GM18858 (cell line): ENCODE measurements at regions not wholly inside any gene's neighbourhood (a gene's known extent, or its start where the extent isn't known, plus 50 kb on each side); places are given as distances from the start of the nearest gene placed in this dataset.

Source experiments
- ATAC-seq: cut with Tn5 transposase; IDR thresholded peaks from one replicate; pipeline ENCODE4 v1.9.1; 2021; ENCODE audit not compliant: unreplicated experiment

- ATAC-seq, result no peak
Observed at GRCh38 chr6:113172531-113172966, 684.6 kb upstream of the MARCKS start.

DNA sequence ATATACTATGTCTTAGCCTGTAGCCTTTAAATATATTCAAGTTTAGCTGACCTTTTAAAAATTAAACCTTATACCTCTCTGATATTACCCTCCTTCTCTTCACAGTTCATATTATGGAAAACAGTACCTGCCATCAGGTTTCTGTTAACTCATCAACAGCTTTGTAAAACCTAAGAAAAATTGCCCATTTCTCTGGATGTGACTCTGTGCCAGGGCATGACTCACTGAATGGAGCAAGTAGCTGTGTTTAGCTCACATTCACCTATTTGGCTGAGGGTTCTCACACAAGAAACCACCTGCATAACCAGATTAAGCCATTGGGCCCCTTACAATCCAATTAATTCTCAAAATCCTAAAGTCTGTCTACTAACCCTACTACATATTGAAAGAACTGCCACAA is 678.8 kb upstream of the MARCKS start:
- ATAC-seq, result no peak

GRCh38 chr6:113181164-113181563 is 676.0 kb upstream of the MARCKS start:
- no peak for ATAC-seq

GRCh38 chr6:113182370-113183141 is 674.6 kb upstream of the MARCKS start:
- ATAC-seq, result no peak

- ATAC-seq, result no peak
Observed at GRCh38 chr6:113184291-113184690, 672.9 kb upstream of the MARCKS start.

DNA sequence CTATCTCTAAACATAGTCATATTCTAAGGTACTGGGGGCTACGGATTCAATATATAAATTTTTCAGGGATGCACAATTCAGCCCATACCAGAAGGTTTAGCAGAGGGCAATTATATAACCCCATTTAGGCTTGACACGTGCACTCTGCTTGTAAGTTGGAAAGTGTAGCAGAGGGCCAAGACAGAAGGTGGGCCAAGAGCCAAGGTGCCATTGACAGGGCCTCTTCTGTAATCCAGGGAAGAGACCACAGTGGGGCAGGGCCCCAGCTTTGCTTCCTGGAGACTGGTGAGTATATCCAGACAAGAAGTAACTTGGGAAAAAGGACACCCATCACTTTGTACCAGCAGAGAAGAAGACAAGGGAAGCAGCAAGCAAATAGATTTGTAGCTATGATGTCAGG is 672.4 kb upstream of the MARCKS start:
- no peak for ATAC-seq

GRCh38 chr6:113185299-113185698 is 671.8 kb upstream of the MARCKS start:
- ATAC-seq, result no peak

GRCh38 chr6:113187661-113188060 is 669.5 kb upstream of the MARCKS start:
- ATAC-seq, result no peak

DNA sequence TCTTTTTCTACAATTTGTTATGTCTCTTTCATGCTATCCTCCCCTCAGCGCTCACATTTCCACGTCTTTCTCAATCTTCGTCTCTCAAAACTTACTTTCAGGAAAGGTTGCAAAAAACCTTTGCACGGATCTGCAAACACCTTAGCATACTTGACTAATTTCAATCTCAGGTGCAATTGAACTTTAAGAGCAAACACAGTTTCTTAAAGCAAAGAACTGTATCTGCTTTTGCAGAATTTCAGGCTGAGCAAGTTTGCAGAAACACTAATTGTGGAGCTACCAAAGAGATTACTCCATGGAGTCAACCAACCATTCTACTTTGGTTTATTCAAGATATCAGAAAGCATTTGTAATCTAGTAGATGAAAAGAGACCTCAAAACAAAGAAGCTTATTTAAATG is 668.2 kb upstream of the MARCKS start:
- ATAC-seq, result no peak

DNA sequence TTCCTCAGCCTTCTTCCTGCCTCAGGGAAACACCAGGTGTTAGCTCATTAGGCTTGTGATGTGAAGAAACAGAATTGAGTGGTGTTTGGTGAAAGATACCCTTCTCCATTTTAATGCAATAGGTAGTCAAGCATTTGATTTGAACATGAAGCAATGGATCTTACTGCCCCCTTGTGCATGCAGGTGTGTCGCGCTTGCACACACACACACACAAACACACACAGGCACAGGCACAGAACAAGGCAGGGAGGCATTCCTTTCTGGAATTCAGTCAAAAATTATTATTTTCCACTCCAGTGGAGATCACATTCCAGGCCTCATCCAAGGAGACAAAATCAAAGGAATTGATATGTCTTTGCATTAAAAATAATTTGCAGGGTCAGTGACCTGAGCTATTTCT is 667.0 kb upstream of the MARCKS start:
- no peak for ATAC-seq

DNA sequence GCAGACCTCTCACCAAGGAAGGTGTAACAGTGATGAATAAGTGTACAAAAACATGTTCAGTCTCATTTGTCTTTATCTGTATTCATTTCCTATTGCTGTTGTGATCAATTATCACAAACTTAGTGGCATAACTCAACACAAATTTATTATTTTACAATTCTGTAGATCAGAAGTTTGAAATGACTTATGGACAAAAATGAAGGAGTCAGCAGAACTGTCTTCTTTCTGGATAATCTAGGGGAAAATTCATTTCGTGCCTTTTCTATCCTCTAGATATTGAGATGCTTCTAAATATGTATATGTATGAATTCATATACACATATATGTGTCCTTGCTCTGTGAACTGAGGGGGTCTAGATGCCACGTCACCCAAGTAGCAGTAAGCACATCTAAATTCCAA is 663.1 kb upstream of the MARCKS start:
- ATAC-seq, result no peak

- ATAC-seq, result no peak
Observed at GRCh38 chr6:113202852-113203714, 654.1 kb upstream of the MARCKS start.

DNA sequence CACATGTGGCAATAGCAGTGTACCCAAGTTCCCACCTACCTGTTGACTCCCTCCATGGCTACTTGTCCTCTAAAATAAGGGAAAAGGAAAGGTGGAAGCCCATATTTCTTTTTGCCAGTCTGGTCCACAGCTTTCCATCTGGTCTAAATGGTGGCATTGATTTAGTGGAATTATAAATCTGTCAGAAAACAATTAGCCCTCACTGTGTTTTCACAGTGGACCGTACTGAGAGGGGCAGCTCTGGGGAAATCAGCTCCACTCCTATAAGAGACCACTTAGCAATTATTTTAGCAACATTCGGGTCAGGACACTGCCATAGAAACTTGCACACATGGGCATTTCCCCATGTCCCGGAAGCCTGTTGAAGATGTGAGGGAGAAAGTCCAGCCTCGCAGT is 653.4 kb upstream of the MARCKS start:
- no peak for ATAC-seq

DNA sequence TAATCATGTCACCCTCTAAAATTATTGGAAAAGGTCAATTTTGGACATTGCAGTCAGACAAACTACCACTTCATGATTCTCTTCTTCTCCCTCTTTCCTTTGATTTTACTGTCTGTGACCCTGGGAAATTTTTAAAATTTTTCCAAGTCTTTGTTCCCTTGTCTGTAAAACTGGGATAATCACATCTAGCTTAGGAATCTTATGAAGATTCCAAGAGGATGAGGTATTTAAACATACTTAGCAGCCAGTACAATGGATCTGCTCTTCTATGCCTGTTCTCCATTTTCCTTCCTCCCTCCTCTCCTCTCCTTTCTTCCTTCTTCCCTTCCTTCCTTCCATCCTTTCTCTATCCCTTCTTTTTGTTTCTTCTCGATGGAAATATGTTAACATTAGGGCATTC is 651.6 kb upstream of the MARCKS start:
- no peak for ATAC-seq

- ATAC-seq, result no peak
Observed at GRCh38 chr6:113208726-113209125, 648.4 kb upstream of the MARCKS start.

DNA sequence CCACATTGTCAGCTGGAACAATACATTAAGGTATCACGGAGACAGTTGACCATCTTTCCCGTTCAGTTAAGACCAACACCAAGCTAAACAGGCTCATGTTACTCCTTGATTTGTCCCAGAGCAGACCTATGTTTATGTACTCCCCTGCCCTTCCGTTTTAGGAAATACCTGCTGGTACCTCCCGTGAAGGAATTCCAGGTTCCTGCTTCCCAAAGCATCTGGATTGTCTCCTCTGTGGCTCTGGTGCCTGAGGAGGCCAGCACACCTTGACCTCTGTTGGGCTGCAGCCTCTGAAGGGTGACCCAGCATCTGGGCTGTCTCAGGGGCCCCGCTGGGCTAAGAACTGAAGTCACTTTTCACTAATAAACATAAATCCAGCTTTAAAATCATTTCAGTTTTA is 647.8 kb upstream of the MARCKS start:
- ATAC-seq, result no peak

GRCh38 chr6:113211170-113211569 is 646.0 kb upstream of the MARCKS start:
- ATAC-seq, result no peak

DNA sequence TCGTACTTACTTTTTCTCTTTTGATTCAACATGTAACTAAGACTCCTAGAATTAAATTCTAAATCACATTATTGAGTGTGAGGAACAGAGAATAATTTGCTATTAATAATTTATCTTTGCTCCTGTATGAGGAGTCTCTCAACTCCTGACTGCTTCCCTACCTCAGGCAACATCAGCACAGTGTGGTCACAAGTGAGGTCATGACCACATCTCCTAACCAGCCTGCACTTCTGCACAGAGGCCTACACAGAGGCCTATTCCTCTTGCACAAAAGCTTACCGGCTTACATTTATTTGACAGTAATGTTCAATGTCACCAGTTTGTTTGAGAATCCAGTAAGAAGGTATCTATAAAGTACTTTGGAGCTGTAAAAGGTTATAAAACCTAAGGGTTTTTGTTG is 637.4 kb upstream of the MARCKS start:
- no peak for ATAC-seq

DNA sequence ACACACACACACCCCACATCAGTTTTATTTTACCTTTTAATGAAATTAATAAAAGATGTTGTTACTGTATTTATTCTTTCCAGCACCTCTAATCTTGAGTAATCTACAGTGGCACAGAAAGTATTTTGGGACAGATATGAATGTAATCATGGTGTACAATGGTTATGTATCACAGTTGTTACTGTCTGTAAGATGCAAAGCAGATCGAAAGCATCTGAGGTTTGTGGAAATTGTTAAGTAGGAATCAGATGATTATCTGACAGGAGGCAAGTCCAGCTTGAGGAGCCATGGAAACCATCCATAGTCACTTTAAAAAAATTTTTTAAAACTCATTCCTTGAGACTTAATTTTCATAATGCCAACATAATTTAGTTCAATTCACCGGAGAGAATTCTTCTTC is 636.3 kb upstream of the MARCKS start:
- no peak for ATAC-seq

DNA sequence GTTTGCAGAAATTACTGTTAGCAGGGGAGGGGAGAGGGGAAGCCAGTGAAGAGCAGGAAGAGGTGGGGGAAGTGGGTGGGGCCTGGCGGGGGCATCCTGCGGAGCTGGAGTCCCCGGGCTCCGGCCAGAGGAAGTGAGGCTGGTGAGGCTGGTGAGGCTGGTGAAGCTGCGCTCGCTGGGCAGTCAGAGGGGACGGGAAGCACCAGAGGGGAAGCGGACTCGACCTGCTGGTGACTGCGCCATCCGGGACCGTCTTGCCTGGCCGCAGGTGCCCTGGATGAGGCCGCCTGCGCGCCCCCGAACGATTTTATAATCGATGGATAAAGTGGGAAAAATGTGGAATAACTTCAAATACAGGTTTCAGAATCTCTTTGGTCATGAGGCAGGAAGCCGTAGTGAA is 635.3 kb upstream of the MARCKS start:
- ATAC-seq, result no peak

DNA sequence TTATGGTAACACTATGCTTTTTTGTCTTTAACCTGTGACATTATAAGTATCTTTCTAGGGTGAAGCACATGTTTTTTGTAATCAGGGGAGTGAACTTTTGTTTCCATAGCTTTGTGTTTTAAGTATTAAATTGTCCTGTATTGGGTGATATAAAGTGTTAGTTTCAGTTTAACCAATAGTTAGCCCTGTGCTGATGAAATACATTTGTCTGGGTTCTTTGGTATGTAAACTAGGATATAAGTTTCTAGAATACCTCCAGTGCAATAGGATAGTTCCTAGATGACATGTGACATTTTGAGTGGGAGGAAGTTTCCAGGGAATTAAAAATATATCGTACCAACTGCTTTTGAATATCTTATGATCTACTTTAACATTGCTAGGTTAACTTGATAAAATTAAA is 611.0 kb upstream of the MARCKS start:
- ATAC-seq, result no peak

GRCh38 chr6:113248532-113248931 is 608.6 kb upstream of the MARCKS start:
- no peak for ATAC-seq
